DND-41 (cell line): ENCODE measurements at regions not wholly inside any gene's neighbourhood (a gene's known extent, or its start where the extent isn't known, plus 50 kb on each side); places are given as distances from the start of the nearest gene placed in this dataset.

ENCODE experiments used
- ATAC-seq: fragments of 200-7000 bp; cut with Tn5 transposase; 3 replicates; pipeline ENCODE4 v1.9.1; 2021; ENCODE audit warnings: low read depth; ENCODE audit not compliant: insufficient read depth
- DNase-seq: peaks from one replicate; pipeline ENCODE4 v3.0.0-alpha.2; 2020
- H2AFZ ChIP-seq: 2 replicates; pipeline ENCODE4 v1.6.0; 2012; ENCODE audit warnings: low read depth, low read length
- H3K27ac ChIP-seq: 2 replicates; pipeline ENCODE4 v1.5.1; 2012; ENCODE audit warnings: low read length, inconsistent platforms
- H3K27me3 ChIP-seq: fragments of 200-600 bp; sonication (generic); 2 replicates; pipeline ENCODE4 v1.6.0; 2012; ENCODE audit warnings: low read length, mild to moderate bottlenecking, inconsistent platforms; ENCODE audit not compliant: insufficient read depth, poor library complexity
- H3K36me3 ChIP-seq: 2 replicates; pipeline ENCODE4 v1.5.1; 2012; ENCODE audit warnings: low read length, inconsistent platforms; ENCODE audit not compliant: insufficient read depth
- H3K4me1 ChIP-seq: 2 replicates; pipeline ENCODE4 v1.5.1; 2012; ENCODE audit warnings: mild to moderate bottlenecking, low read length; ENCODE audit not compliant: insufficient read depth
- H3K4me2 ChIP-seq: 2 replicates; pipeline ENCODE4 v1.6.0; 2012; ENCODE audit warnings: mild to moderate bottlenecking, moderate library complexity, low read length, inconsistent platforms; ENCODE audit not compliant: insufficient read depth
- H3K4me3 ChIP-seq, 2 experiments: fragments of 200-600 bp in 1 of 2; shearing (Covaris generic) in 1 of 2; 2 replicates each; pipeline ENCODE4 v1.5.1; 2012 to 2016; ENCODE audit warnings: inconsistent platforms in 2 of 2, low read length in 2 of 2, mild to moderate bottlenecking in 2 of 2, low read depth in 1 of 2, moderate library complexity in 1 of 2
- H3K79me2 ChIP-seq: 2 replicates; pipeline ENCODE4 v1.6.0; 2012; ENCODE audit warnings: low read length, inconsistent platforms; ENCODE audit not compliant: insufficient read depth
- H3K9ac ChIP-seq: 2 replicates; pipeline ENCODE4 v1.6.0; 2012; ENCODE audit warnings: low read depth, mild to moderate bottlenecking, inconsistent platforms, low read length, moderate library complexity
- H3K9me3 ChIP-seq: 2 replicates; pipeline ENCODE4 v1.5.1; 2012; ENCODE audit warnings: low read length, moderate library complexity, mild to moderate bottlenecking, inconsistent platforms; ENCODE audit not compliant: insufficient read depth, severe bottlenecking
- H4K20me1 ChIP-seq: 2 replicates; pipeline ENCODE4 v1.6.0; 2012; ENCODE audit warnings: low read length; ENCODE audit not compliant: insufficient read depth
- EZH2 ChIP-seq: IDR thresholded peaks from 3 replicates; pipeline ENCODE4 v1.6.1; 2012; ENCODE audit warnings: borderline replicate concordance, low read depth, mild to moderate bottlenecking, moderate library complexity, low read length, inconsistent platforms; ENCODE audit not compliant: severe bottlenecking
- TF ChIP-seq, protein P1 (sequence below): IDR thresholded peaks from 2 replicates; pipeline ENCODE4 v1.5.1; 2012; ENCODE audit warnings: borderline replicate concordance, low read length, moderate library complexity, mild to moderate bottlenecking; ENCODE audit not compliant: poor library complexity, severe bottlenecking; ENCODE audit errors: extremely low read depth

- Histone ChIP-seq H3K9ac (no peak overlapping the region), H3K4me1 (no peaks in the 10 kb centered on the region), H3K4me2 (no peak overlapping the region), H3K27me3 (no peaks in the 10 kb centered on the region), H3K9me3 (no peaks in the 10 kb centered on the region), H3K79me2 (no peaks in the 10 kb centered on the region), H4K20me1 (no peaks in the 10 kb centered on the region), H3K36me3 (no peaks in the 10 kb centered on the region), H2AFZ (no peak overlapping the region), H3K4me3 (no peak overlapping the region), H3K27ac (no peak overlapping the region)
- no peak for DNase-seq
- no peak for ATAC-seq
- TF ChIP-seq, protein P1, sequence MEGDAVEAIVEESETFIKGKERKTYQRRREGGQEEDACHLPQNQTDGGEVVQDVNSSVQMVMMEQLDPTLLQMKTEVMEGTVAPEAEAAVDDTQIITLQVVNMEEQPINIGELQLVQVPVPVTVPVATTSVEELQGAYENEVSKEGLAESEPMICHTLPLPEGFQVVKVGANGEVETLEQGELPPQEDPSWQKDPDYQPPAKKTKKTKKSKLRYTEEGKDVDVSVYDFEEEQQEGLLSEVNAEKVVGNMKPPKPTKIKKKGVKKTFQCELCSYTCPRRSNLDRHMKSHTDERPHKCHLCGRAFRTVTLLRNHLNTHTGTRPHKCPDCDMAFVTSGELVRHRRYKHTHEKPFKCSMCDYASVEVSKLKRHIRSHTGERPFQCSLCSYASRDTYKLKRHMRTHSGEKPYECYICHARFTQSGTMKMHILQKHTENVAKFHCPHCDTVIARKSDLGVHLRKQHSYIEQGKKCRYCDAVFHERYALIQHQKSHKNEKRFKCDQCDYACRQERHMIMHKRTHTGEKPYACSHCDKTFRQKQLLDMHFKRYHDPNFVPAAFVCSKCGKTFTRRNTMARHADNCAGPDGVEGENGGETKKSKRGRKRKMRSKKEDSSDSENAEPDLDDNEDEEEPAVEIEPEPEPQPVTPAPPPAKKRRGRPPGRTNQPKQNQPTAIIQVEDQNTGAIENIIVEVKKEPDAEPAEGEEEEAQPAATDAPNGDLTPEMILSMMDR, result no peak
- no peak for TF ChIP-seq EZH2
Measured at GRCh38 chr13:73416093-73416492, 357.3 kb downstream of the KLF5 start.

DNA sequence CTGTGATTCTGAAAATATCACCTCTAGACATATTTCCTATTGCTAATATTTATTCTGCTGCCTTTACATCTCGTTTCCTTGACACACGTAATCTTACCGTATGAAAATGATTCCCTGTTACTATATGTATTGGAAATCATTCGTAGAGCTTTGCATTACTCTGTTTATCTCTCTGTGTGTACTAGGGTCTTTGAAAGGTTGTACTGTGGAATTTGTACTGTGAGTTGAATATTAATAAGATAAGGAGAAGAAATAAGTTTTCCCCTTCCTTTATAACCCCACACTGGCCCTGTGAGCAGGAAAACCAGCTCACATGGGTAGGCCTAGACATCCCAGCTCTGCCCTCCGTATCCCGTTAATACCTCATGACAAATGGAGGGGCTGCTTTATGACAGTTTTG, 354.9 kb downstream of the KLF5 start:
- no peaks in the 10 kb centered on the region for H3K4me1 ChIP-seq
- H3K79me2 ChIP-seq, result no peaks in the 10 kb centered on the region
- H4K20me1 ChIP-seq, result no peaks in the 10 kb centered on the region
- no peak overlapping the region for H3K4me2 ChIP-seq
- no peaks in the 10 kb centered on the region for H3K27me3 ChIP-seq
- H3K9ac ChIP-seq, result no peak overlapping the region
- no peak overlapping the region for H3K27ac ChIP-seq
- no peaks in the 10 kb centered on the region for H3K9me3 ChIP-seq
- H3K4me3 ChIP-seq, result no peak overlapping the region
- H3K36me3 ChIP-seq, result no peaks in the 10 kb centered on the region
- TF ChIP-seq, protein P1, result no peak
- no peak for TF ChIP-seq EZH2
- ATAC-seq, result no peak
- no peak for DNase-seq
- no peak overlapping the region for H2AFZ ChIP-seq

- Histone ChIP-seq H2AFZ (no peak overlapping the region), H3K4me1 (no peaks in the 10 kb centered on the region), H4K20me1 (no peaks in the 10 kb centered on the region), H3K4me3 (no peak overlapping the region), H3K9me3 (no peaks in the 10 kb centered on the region), H3K36me3 (no peaks in the 10 kb centered on the region), H3K9ac (no peak overlapping the region), H3K79me2 (no peaks in the 10 kb centered on the region), H3K27ac (no peak overlapping the region), H3K27me3 (no peaks in the 10 kb centered on the region), H3K4me2 (no peak overlapping the region)
- no peak for TF ChIP-seq EZH2
- TF ChIP-seq, protein P1, result no peak
- no peak for ATAC-seq
- DNase-seq, result no peak
Measured at GRCh38 chr13:73412933-73413332, 354.1 kb downstream of the KLF5 start.

- Histone ChIP-seq H3K9me3 (no peaks in the 10 kb centered on the region), H3K27me3 (no peaks in the 10 kb centered on the region), H3K79me2 (no peaks in the 10 kb centered on the region), H4K20me1 (no peaks in the 10 kb centered on the region), H3K9ac (no peak overlapping the region), H3K4me1 (no peaks in the 10 kb centered on the region), H3K4me2 (no peak overlapping the region), H3K4me3 (no peak overlapping the region), H3K27ac (no peak overlapping the region), H3K36me3 (no peaks in the 10 kb centered on the region), H2AFZ (no peak overlapping the region)
- ATAC-seq (no peak), DNase-seq (no peak)
- no peak for TF ChIP-seq EZH2
- TF ChIP-seq, protein P1, result no peak
Measured at GRCh38 chr13:73411067-73411809, 352.4 kb downstream of the KLF5 start.
